ENCODE measurements at regions not wholly inside any gene's neighbourhood (a gene's known extent, or its start where the extent isn't known, plus 50 kb on each side); places are given as distances from the start of the nearest gene placed in this dataset.

DNA sequence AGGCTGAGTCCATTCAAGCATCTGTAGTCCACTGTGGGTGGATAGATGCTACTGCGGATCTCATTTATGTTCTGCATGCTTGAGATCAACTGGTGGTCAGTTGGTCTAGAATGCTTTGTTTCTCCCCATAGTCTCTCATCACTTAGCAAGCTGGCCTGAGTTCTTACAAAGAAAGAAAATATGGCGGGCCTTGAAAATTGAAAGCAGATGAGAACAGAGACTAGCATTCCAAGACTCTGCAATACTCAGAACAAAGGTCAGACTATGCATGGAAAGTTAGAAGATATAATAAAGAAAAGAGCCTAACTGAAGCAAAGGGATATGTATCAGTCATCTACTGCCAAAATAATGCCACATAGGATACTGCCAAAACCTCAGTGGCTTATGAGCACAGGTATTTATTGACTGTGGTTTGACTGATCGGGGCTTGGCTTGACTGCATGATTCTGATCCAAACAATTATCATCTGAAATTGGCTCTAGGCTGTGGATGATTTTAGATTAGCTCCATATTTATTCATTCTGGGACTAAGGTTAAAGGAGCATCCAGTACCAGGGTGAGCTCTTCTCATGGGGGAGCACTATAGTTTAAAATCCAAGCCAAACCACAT lies 258.9 kb downstream of the TAF11L14 start:
- DNase-seq (ENCODE audit: low spot score): no peak

- no peak for DNase-seq (ENCODE audit: low spot score)
These were observed 261.2 kb downstream of the TAF11L14 start for GRCh38 chr5:17895288-17896033.

DNA sequence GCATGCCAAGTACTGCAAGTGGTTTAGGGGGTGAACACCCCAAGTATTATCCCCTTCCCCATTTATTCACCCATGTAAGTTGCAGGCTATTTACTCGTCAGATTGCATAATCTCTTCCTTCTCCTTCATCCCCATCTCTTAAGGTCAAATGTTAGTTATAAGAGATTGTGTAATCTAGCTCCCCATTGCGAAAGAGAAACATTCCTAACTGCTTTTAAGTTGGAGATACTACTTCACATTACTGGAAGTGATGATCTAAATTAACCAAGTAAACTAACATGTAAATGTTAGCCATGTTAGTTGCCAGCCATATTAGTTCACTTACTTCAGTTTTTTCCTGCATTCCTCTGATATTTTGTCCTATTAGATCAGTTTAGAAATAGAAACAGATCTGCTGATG lies 262.3 kb downstream of the TAF11L14 start:
- DNase-seq (ENCODE audit: low spot score): no peak

GRCh38 chr5:17897776-17898175 lies 263.5 kb downstream of the TAF11L14 start:
- DNase-seq (ENCODE audit: low spot score): no peak

DNA sequence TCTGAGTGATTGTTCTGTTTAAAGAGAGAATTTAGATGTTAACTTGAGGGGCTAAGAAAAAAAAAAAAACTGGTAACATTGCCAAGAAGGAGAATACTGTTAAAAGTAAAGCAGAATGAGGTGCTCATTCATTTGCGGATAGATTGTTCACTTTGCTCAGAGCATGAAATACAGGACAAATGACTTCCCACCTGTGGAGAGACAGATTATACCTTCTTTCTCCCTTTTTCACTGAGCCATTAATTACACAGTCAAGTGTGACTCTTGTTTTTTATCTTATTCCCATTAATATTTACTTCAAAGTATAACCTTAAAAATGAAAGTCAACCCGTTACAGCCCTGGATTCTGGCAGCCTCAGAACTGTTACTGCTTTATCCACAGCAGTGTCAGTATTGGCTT lies 264.5 kb downstream of the TAF11L14 start:
- DNase-seq (ENCODE audit: low spot score): no peak

DNA sequence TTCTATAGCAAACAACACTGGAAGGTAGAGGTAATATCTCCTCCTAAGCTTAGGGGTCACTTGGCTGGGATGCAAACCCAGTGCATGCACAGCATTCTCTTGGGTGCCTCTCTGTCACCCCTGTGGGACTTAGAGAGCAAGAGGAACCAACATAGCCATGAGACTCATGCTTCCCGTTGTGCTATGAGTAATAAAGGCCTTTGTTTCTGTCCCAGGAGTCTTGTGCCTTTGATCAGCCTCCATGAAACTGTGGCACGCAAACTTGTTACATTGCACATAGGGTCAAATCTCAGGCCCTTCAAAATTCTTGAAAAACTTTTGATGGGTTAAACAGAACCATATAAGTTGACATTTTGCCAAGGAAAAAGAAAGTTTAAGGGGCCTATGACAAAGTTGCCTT lies 272.8 kb downstream of the TAF11L14 start:
- no peak for DNase-seq (ENCODE audit: low spot score)

DNA sequence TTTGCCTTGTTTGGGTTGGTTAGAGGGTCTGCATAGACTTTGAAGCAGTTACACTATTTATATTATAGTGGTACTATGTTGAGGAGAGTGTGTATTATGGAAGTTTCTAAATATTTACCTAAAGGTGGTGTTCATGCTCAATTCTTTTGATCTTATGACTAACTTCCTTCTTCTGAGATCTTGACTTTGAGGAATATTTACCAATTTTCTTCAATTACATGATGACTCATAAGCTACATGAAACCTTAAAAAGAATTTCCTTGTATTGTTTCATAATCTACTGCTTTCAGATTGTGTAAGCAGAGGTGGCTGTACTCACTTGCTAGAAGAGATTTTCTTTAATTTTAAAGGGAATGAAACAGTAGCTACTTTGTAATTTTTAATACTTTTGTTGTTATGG lies 276.1 kb downstream of the TAF11L14 start:
- no peak for DNase-seq (ENCODE audit: low spot score)

DNA sequence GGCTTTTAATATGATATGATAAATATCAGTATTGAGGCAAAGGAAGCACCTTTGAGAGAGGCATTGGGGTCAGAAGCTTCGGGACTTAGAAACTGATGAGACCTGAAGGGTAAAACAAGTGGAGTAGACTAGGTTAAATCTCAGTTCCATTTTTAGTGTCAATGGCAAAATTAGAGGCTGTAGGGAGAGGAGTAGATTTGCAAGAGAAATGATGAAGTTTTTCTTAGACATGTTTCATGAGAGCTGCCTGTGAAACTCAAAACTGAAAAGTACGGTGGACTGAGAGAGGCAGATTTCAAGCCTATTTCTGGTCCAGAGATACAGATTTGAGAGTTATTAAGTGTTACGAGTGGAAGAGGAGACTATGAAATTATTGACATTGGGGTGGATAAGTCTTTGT lies 278.5 kb downstream of the TAF11L14 start:
- no peak for DNase-seq (ENCODE audit: low spot score)

- DNase-seq (ENCODE audit: low spot score): no peak
These were observed 282.2 kb downstream of the TAF11L14 start for GRCh38 chr5:17916446-17916845.

DNA sequence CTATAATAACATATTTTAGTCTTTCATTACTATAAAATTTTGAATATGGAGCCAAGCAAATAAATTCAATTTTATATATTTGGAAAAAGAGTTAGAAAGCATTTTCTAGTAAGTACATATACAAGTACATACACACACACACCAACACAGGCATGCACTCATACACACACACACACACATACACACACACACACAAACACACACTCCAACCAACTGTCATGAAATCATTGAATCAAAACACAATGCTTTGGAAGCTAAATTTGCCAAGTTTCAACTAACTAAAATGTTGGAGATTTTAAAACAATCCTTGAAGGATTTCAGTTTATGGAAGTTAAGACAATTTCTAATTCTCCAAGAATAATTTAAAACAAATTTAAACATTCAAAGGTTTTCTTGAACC lies 283.2 kb downstream of the TAF11L14 start:
- DNase-seq (ENCODE audit: low spot score): no peak

DNA sequence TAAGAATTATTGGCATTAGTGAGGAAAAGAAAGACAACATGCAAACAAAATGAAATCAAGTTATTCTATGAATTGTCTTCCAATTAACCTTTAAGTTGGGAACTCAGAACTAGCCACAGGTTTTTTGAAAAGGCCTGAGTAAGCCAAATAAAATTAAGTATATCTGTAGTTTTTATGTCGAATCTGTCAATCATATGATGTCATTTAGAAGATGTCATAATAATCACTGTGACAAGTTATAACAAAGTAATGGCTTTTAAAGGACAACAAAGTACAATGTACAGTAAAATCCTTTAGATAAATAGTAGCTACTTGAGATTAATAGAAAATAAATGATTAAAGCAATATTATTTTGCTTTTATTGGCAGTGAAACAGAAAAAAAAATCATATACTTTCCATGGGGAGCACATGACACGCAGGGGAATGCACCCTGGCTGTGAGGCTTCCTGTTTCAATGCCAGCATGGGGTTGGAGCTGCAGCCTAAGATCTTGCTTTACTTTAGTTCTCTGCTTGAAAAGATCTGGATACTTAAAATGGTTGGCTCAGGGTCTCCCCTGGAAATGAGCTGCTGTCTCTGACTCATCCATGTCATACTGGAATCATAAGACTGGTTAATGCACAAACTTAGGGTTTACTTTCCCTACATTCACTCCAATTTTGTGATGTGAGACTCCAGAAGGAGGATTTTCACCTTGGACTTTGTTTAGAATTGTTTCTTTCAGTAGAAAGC lies 284.3 kb downstream of the TAF11L14 start:
- DNase-seq (ENCODE audit: low spot score): no peak

- DNase-seq (ENCODE audit: low spot score): no peak
These were observed 291.0 kb downstream of the TAF11L14 start for GRCh38 chr5:17925276-17925675.

DNA sequence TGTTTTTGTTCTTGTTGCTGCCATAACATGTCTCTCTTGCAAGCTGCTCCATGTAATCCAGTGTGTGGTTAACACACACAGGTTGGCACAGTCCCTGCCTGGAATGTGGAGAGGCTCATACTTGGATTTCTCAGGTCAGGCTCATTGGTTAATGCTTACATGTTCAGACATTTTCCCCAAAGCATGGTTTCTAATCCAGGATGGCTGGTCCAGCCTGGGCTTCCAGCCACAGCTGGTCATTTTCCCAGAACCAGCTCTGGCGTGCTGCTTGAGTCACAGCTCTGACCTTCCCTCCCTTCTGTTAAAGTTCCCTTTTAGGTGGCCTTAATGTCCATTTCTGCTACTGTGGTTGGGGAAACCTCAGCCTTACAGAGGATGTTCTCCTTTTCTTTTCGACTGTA lies 294.3 kb downstream of the TAF11L14 start:
- no peak for DNase-seq (ENCODE audit: low spot score)

GRCh38 chr5:17929171-17929570 lies 294.9 kb downstream of the TAF11L14 start:
- no peak for DNase-seq (ENCODE audit: low spot score)

- no peak for DNase-seq (ENCODE audit: low spot score)
These were observed 296.1 kb downstream of the TAF11L14 start for GRCh38 chr5:17930346-17930745.

DNA sequence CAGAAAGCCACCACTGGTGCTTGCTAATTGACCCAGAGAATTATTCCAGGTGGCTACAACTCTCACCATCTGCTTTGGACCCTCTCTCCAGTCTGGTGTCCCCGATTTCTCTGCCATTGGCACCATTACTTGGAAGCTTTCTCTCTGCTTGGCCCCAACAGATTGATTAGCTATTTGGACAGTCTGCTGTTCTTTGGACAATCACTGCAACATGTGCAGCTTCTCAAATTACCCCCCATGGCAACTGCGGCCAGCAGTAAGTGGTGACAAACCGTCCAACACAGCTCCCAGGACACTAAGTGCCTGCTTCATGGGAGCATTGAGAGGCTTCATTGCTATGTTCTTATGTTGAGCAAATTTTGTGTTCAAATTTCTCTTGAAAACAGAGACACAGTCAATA lies 309.8 kb downstream of the TAF11L14 start:
- no peak for DNase-seq (ENCODE audit: low spot score)

DNA sequence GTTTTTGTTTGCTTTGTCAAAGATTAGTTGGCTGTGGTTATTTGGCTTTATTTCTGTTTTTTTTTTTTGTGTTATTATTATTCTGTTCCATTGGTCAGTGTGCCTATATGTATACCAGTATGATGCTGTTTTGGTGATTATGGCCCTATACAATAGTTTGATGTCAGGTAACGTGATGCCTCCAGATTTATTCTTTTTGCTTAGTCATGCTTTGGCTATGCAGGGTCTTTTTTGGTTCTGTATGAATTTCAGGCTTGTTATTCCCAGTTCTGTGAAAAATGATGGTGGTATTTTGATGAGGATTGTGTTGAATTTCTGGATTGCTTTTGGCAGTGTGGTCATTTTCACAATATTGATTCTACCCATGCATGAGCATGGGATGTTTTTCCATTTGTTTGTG lies 312.8 kb downstream of the TAF11L14 start:
- no peak for DNase-seq (ENCODE audit: low spot score)

- no peak for DNase-seq (ENCODE audit: low spot score)
These were observed 317.3 kb downstream of the TAF11L14 start for GRCh38 chr5:17951392-17952169.

GRCh38 chr5:17952231-17952630 lies 318.0 kb downstream of the TAF11L14 start:
- no peak for DNase-seq (ENCODE audit: low spot score)

DNA sequence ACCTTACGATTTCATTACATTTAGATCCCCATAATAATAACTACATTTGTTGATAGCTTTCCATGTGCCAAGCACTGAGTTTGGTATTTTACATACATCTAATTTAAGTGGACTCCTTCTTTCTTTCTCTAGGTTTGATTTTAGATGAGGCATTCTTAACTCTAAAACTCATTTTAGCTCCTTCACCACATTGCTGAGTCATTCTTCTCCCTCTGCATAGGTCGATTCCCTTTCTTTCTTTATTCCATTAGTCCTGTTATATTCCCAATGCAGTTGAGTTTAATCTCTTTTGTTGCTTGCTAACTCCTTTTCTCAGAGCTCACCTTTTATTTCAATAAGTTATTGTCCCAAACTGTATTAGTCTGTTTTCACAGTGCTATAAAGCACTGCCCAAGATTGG lies 329.8 kb downstream of the TAF11L14 start:
- DNase-seq (ENCODE audit: low spot score): no peak

GRCh38 chr5:17966640-17967402 lies 332.6 kb downstream of the TAF11L14 start:
- no peak for DNase-seq (ENCODE audit: low spot score)

DNA sequence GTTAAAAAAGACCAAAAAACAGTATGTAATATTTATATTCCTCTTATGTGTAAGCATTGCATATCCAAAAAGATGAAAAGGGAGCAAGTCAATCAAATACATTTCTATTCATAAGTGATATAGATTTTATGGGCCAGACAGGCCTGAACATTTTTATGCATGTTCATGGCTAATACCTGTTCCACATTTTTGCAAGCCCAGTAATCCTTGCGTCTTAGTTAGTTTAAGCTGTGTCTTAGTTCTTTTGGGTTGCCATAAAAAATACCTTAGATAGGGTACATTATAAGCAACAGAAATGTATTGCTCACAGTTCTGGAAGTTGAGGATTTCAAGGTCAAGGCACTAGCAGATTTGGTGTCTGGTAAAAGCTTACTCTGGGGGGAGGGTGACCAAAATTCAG lies 342.1 kb downstream of the TAF11L14 start:
- no peak for DNase-seq (ENCODE audit: low spot score)

All from CD4-positive, alpha-beta T cell treated with Interleukin-15 for 4 hours (primary cell).